T-helper 2 cell treated with Interferon-gamma antibody and Interleukin-4, amounts not matched to agents 5 μg/mL and 100 μg/mL, for 36 hours (primary cell): ENCODE measurements at regions not wholly inside any gene's neighbourhood (a gene's known extent, or its start where the extent isn't known, plus 50 kb on each side); places are given as distances from the start of the nearest gene placed in this dataset.
"Not testable (repeated sequence)": the region's sequence is repeated elsewhere in the genome, so short reads cannot be mapped to it uniquely, and the experiment has no call there.

Source experiments
- DNase-seq: peaks from one replicate; pipeline ENCODE4 v3.0.0; 2021; ENCODE audit warnings: low spot score
- H3K27ac Mint-ChIP-seq: one replicate; pipeline ENCODE4 v1.8.0; 2021; ENCODE audit warnings: mild to moderate bottlenecking, mixed read lengths
- H3K27me3 Mint-ChIP-seq: one replicate; pipeline ENCODE4 v1.8.0; 2021; ENCODE audit warnings: low read depth, mixed read lengths
- H3K36me3 Mint-ChIP-seq: one replicate; pipeline ENCODE4 v1.8.0; 2021; ENCODE audit warnings: low read depth, mixed read lengths
- H3K4me1 Mint-ChIP-seq: one replicate; pipeline ENCODE4 v1.8.0; 2021; ENCODE audit warnings: low read depth, mixed read lengths
- H3K4me3 Mint-ChIP-seq: one replicate; pipeline ENCODE4 v1.8.0; 2022; ENCODE audit warnings: mild to moderate bottlenecking, moderate library complexity, mixed read lengths
- H3K9me3 Mint-ChIP-seq: one replicate; pipeline ENCODE4 v1.8.0; 2021; ENCODE audit warnings: mixed read lengths

GRCh38 chr5:89537800-89538199 lies 654.8 kb upstream of the MEF2C start:
- no peaks in the 10 kb centered on the region for H3K36me3 Mint-ChIP-seq
- no peak overlapping the region for H3K27ac Mint-ChIP-seq
- H3K27me3 Mint-ChIP-seq = no peaks in the 10 kb centered on the region
- H3K4me1 Mint-ChIP-seq = no peaks in the 10 kb centered on the region
- no peak for DNase-seq
- H3K9me3 Mint-ChIP-seq = no peaks in the 10 kb centered on the region
- H3K4me3 Mint-ChIP-seq = no peak overlapping the region

GRCh38 chr5:89536020-89536419 lies 653.0 kb upstream of the MEF2C start:
- no peaks in the 10 kb centered on the region for H3K9me3 Mint-ChIP-seq
- no peaks in the 10 kb centered on the region for H3K36me3 Mint-ChIP-seq
- no peaks in the 10 kb centered on the region for H3K27me3 Mint-ChIP-seq
- H3K4me1 Mint-ChIP-seq = no peaks in the 10 kb centered on the region
- DNase-seq = no peak
- H3K27ac Mint-ChIP-seq = no peak overlapping the region
- no peak overlapping the region for H3K4me3 Mint-ChIP-seq

GRCh38 chr5:89535411-89535810 lies 652.4 kb upstream of the MEF2C start:
- Mint-ChIP-seq H3K4me3 (no peak overlapping the region), H3K9me3 (no peaks in the 10 kb centered on the region), H3K27ac (no peak overlapping the region), H3K4me1 (no peaks in the 10 kb centered on the region), H3K27me3 (no peaks in the 10 kb centered on the region), H3K36me3 (no peaks in the 10 kb centered on the region)
- DNase-seq = no peak

GRCh38 chr5:89534331-89534730 lies 651.3 kb upstream of the MEF2C start:
- DNase-seq = no peak
- no peaks in the 10 kb centered on the region for H3K9me3 Mint-ChIP-seq
- no peak overlapping the region for H3K4me3 Mint-ChIP-seq
- no peaks in the 10 kb centered on the region for H3K36me3 Mint-ChIP-seq
- H3K4me1 Mint-ChIP-seq = no peaks in the 10 kb centered on the region
- no peaks in the 10 kb centered on the region for H3K27me3 Mint-ChIP-seq
- no peak overlapping the region for H3K27ac Mint-ChIP-seq

- Mint-ChIP-seq H3K4me3 (no peak overlapping the region), H3K27ac (no peak overlapping the region), H3K36me3 (no peaks in the 10 kb centered on the region), H3K4me1 (no peaks in the 10 kb centered on the region), H3K9me3 (no peaks in the 10 kb centered on the region), H3K27me3 (no peaks in the 10 kb centered on the region)
- no peak for DNase-seq
Observed at GRCh38 chr5:89524785-89525184, 641.8 kb upstream of the MEF2C start.

- not testable (repeated sequence) for DNase-seq, H3K27ac Mint-ChIP-seq, H3K4me1 Mint-ChIP-seq, H3K36me3 Mint-ChIP-seq, H3K4me3 Mint-ChIP-seq, H3K27me3 Mint-ChIP-seq, H3K9me3 Mint-ChIP-seq
Observed at GRCh38 chr5:89523867-89524266, 640.9 kb upstream of the MEF2C start.

GRCh38 chr5:89520771-89521170 lies 637.8 kb upstream of the MEF2C start:
- H3K27ac Mint-ChIP-seq = no peak overlapping the region
- no peaks in the 10 kb centered on the region for H3K4me1 Mint-ChIP-seq
- no peak for DNase-seq
- no peaks in the 10 kb centered on the region for H3K9me3 Mint-ChIP-seq
- H3K36me3 Mint-ChIP-seq = no peaks in the 10 kb centered on the region
- no peaks in the 10 kb centered on the region for H3K27me3 Mint-ChIP-seq
- no peak overlapping the region for H3K4me3 Mint-ChIP-seq

GRCh38 chr5:89513299-89514044 lies 630.5 kb upstream of the MEF2C start:
- H3K4me3 Mint-ChIP-seq = no peak overlapping the region
- no peaks in the 10 kb centered on the region for H3K36me3 Mint-ChIP-seq
- no peak for DNase-seq
- no peak overlapping the region for H3K27ac Mint-ChIP-seq
- H3K27me3 Mint-ChIP-seq = no peaks in the 10 kb centered on the region
- no peaks in the 10 kb centered on the region for H3K4me1 Mint-ChIP-seq
- no peaks in the 10 kb centered on the region for H3K9me3 Mint-ChIP-seq

GRCh38 chr5:89504051-89504450 lies 621.1 kb upstream of the MEF2C start:
- Mint-ChIP-seq H3K27me3 (no peaks in the 10 kb centered on the region), H3K9me3 (no peaks in the 10 kb centered on the region), H3K27ac (no peak overlapping the region), H3K36me3 (no peaks in the 10 kb centered on the region), H3K4me1 (no peaks in the 10 kb centered on the region), H3K4me3 (no peak overlapping the region)
- DNase-seq = no peak

- no peak for DNase-seq
- H3K4me1 Mint-ChIP-seq = no peaks in the 10 kb centered on the region
- H3K9me3 Mint-ChIP-seq = no peaks in the 10 kb centered on the region
- H3K27me3 Mint-ChIP-seq = no peaks in the 10 kb centered on the region
- no peak overlapping the region for H3K4me3 Mint-ChIP-seq
- no peak overlapping the region for H3K27ac Mint-ChIP-seq
- H3K36me3 Mint-ChIP-seq = no peaks in the 10 kb centered on the region
Observed at GRCh38 chr5:89499787-89500186, 616.8 kb upstream of the MEF2C start.

GRCh38 chr5:89498699-89499098 lies 615.7 kb upstream of the MEF2C start:
- no peak for DNase-seq
- Mint-ChIP-seq H3K27me3 (no peaks in the 10 kb centered on the region), H3K36me3 (no peaks in the 10 kb centered on the region), H3K9me3 (no peaks in the 10 kb centered on the region), H3K4me3 (no peak overlapping the region), H3K27ac (no peak overlapping the region), H3K4me1 (no peaks in the 10 kb centered on the region)

GRCh38 chr5:89493414-89493813 lies 610.4 kb upstream of the MEF2C start:
- H3K4me1 Mint-ChIP-seq = no peaks in the 10 kb centered on the region
- no peaks in the 10 kb centered on the region for H3K36me3 Mint-ChIP-seq
- H3K4me3 Mint-ChIP-seq = no peak overlapping the region

GRCh38 chr5:89484962-89485361 lies 602.0 kb upstream of the MEF2C start:
- no peaks in the 10 kb centered on the region for H3K4me1 Mint-ChIP-seq
- no peaks in the 10 kb centered on the region for H3K36me3 Mint-ChIP-seq
- no peaks in the 10 kb centered on the region for H3K9me3 Mint-ChIP-seq
- H3K27ac Mint-ChIP-seq = no peak overlapping the region
- no peaks in the 10 kb centered on the region for H3K27me3 Mint-ChIP-seq
- no peak for DNase-seq
- H3K4me3 Mint-ChIP-seq = no peak overlapping the region

More at GRCh38 chr5:89493414-89493813, 610.4 kb upstream of the MEF2C start:
- Mint-ChIP-seq H3K27me3 (no peaks in the 10 kb centered on the region), H3K9me3 (no peaks in the 10 kb centered on the region), H3K27ac (no peak overlapping the region)
- no peak for DNase-seq

- no peak overlapping the region for H3K4me3 Mint-ChIP-seq
- no peak for DNase-seq
- H3K36me3 Mint-ChIP-seq = no peaks in the 10 kb centered on the region
- H3K27ac Mint-ChIP-seq = no peak overlapping the region
- H3K27me3 Mint-ChIP-seq = no peaks in the 10 kb centered on the region
- H3K4me1 Mint-ChIP-seq = no peaks in the 10 kb centered on the region
- H3K9me3 Mint-ChIP-seq = no peaks in the 10 kb centered on the region
Observed at GRCh38 chr5:89480406-89481007, 597.5 kb upstream of the MEF2C start.

GRCh38 chr5:89478851-89479250 lies 595.9 kb upstream of the MEF2C start:
- Mint-ChIP-seq H3K9me3 (no peaks in the 10 kb centered on the region), H3K27ac (no peak overlapping the region), H3K36me3 (no peaks in the 10 kb centered on the region), H3K4me1 (no peaks in the 10 kb centered on the region), H3K27me3 (no peaks in the 10 kb centered on the region), H3K4me3 (no peak overlapping the region)
- no peak for DNase-seq
